GM21515 (cell line): ENCODE measurements at regions not wholly inside any gene's neighbourhood (a gene's known extent, or its start where the extent isn't known, plus 50 kb on each side); places are given as distances from the start of the nearest gene placed in this dataset.

Experiments used
- ATAC-seq: cut with Tn5 transposase; IDR thresholded peaks from one replicate; pipeline ENCODE4 v1.9.1; 2021; ENCODE audit not compliant: unreplicated experiment

- ATAC-seq = no peak
Measured at GRCh38 chr3:27861046-27862036, 139.2 kb upstream of the EOMES start.

- no peak for ATAC-seq
Measured at GRCh38 chr3:27865731-27866130, 143.6 kb upstream of the EOMES start.

- ATAC-seq = no peak
Measured at GRCh38 chr3:27869152-27869551, 147.0 kb upstream of the EOMES start.

GRCh38 chr3:27877061-27878013, 155.2 kb upstream of the EOMES start:
- no peak for ATAC-seq

GRCh38 chr3:27878014-27878383, 155.9 kb upstream of the EOMES start:
- no peak for ATAC-seq

GRCh38 chr3:27880969-27881892, 159.1 kb upstream of the EOMES start:
- no peak for ATAC-seq

GRCh38 chr3:27883266-27883665, 161.1 kb upstream of the EOMES start:
- no peak for ATAC-seq

GRCh38 chr3:27885641-27886040, 163.5 kb upstream of the EOMES start:
- ATAC-seq = no peak

GRCh38 chr3:27888562-27888961, 166.4 kb upstream of the EOMES start:
- ATAC-seq = no peak

GRCh38 chr3:27889745-27890144, 167.6 kb upstream of the EOMES start:
- no peak for ATAC-seq

- no peak for ATAC-seq
Measured at GRCh38 chr3:27900316-27900715, 178.2 kb upstream of the EOMES start.

- ATAC-seq = no peak
Measured at GRCh38 chr3:27903446-27903845, 181.3 kb upstream of the EOMES start.

- no peak for ATAC-seq
Measured at GRCh38 chr3:27905625-27906024, 183.5 kb upstream of the EOMES start.

- no peak for ATAC-seq
Measured at GRCh38 chr3:27907148-27907547, 185.0 kb upstream of the EOMES start.

- ATAC-seq = no peak
Measured at GRCh38 chr3:27907929-27908328, 185.8 kb upstream of the EOMES start.

- ATAC-seq = no peak
Measured at GRCh38 chr3:27910456-27910855, 188.3 kb upstream of the EOMES start.

GRCh38 chr3:27914199-27914598, 192.1 kb upstream of the EOMES start:
- no peak for ATAC-seq

GRCh38 chr3:27923349-27924068, 201.4 kb upstream of the EOMES start:
- ATAC-seq = no peak

- ATAC-seq = no peak
Measured at GRCh38 chr3:27927882-27928281, 205.8 kb upstream of the EOMES start.

- ATAC-seq = no peak
Measured at GRCh38 chr3:27930052-27930602, 208.0 kb upstream of the EOMES start.
